Lower leg skin (tissue), 4 donors: ENCODE measurements at regions not wholly inside any gene's neighbourhood (a gene's known extent, or its start where the extent isn't known, plus 50 kb on each side); places are given as distances from the start of the nearest gene placed in this dataset.

Experiments
- DNase-seq, 2 donors: peaks; one replicate each; pipeline ENCODE4 v3.0.0-alpha.2; 2019; ENCODE audit warnings: low spot score in 2 of 2
- H3K4me3 ChIP-seq: fragments of 200-600 bp; sonication (generic); 2 replicates; pipeline ENCODE4 v1.5.1; 2017; ENCODE audit warnings: mild to moderate bottlenecking, low read depth; ENCODE audit not compliant: poor library complexity, severe bottlenecking
- POLR2A ChIP-seq, 2 donors: fragments of 450-650 bp; IDR thresholded peaks; one replicate each; pipeline ENCODE4 v1.6.1; 2016 to 2017; ENCODE audit warnings: antibody characterized with exemption in 2 of 2, mild to moderate bottlenecking in 1 of 2, moderate library complexity in 1 of 2
- WGBS, 2 donors: methylation state at CpG; one replicate each; pipeline ENCODE4 v1.1.5; 2018; 5-methylcytosine and 5-hydroxymethylcytosine counted together
- intact Hi-C: fragments of 100-400 bp; cut with DNase I; formaldehyde crosslinking; loops from one replicate; pipeline ENCODE4 v1.15.0; 2023; ENCODE audit warnings: low total_unique reads
- TF ChIP-seq, protein P1 (sequence below), 3 donors: fragments of 450-650 bp; IDR thresholded peaks; one replicate each; pipeline ENCODE4 v1.5.1; 2016; ENCODE audit warnings: antibody characterized with exemption in 3 of 3, mild to moderate bottlenecking in 3 of 3, moderate library complexity in 2 of 3

DNA sequence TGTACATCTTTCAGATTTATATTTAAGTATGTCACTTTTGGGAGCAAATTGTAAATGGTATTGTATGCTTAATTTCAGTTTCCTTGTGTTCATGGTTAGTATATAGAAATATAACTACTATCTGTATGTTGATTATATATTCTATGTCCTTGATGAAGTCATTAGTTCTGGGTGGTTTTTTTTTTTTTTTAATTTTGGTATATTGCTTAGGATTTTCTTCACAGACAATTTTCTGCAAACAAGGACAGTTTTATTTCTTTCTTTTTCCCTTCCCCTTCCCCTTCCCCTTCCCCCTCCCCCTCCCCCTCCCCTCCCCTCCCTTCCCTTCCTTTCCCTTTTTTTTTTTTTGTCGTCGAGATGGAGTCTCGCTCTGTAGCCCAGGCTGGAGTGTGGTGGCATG lies 430.0 kb downstream of the TYW1 start:
- no peak for TF ChIP-seq POLR2A (IDR thresholded peaks at IDR 0.05)
- TF ChIP-seq, protein P1, sequence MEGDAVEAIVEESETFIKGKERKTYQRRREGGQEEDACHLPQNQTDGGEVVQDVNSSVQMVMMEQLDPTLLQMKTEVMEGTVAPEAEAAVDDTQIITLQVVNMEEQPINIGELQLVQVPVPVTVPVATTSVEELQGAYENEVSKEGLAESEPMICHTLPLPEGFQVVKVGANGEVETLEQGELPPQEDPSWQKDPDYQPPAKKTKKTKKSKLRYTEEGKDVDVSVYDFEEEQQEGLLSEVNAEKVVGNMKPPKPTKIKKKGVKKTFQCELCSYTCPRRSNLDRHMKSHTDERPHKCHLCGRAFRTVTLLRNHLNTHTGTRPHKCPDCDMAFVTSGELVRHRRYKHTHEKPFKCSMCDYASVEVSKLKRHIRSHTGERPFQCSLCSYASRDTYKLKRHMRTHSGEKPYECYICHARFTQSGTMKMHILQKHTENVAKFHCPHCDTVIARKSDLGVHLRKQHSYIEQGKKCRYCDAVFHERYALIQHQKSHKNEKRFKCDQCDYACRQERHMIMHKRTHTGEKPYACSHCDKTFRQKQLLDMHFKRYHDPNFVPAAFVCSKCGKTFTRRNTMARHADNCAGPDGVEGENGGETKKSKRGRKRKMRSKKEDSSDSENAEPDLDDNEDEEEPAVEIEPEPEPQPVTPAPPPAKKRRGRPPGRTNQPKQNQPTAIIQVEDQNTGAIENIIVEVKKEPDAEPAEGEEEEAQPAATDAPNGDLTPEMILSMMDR (IDR thresholded peaks at IDR 0.05) = no peak
- H3K4me3 ChIP-seq = no peak overlapping the region
- intact Hi-C loops = no loop called here
- no peak for DNase-seq
- 58 to 81% methylated on average over 3 of the region's 3 CpGs for WGBS, 2 donors

DNA sequence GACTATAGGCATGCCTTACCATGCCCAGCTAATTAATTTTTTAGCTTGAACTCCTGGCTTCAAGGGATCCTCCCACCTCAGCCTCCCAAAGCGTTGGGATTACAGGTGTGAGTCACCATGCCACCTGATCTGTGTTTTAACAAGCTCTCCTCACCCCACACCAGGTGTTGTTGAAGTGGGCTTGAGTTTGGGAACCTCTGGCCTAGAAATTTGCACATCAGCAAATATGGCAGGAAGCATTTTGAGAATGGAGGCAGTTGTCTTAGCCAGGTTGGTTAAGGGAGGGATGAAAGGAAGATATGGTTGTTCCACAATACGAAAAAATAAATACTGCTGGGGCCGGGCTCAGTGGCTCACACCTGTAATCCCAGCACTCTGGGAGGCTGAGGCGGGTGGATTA lies 433.1 kb downstream of the TYW1 start:
- no peak overlapping the region for H3K4me3 ChIP-seq
- no peak for TF ChIP-seq POLR2A (IDR thresholded peaks at IDR 0.05)
- TF ChIP-seq, protein P1 (IDR thresholded peaks at IDR 0.05) = no peak
- no peak for DNase-seq
- intact Hi-C loops = no loop called here
- 89 to 90% methylated on average over 4 of the region's 4 CpGs for WGBS, 2 donors

DNA sequence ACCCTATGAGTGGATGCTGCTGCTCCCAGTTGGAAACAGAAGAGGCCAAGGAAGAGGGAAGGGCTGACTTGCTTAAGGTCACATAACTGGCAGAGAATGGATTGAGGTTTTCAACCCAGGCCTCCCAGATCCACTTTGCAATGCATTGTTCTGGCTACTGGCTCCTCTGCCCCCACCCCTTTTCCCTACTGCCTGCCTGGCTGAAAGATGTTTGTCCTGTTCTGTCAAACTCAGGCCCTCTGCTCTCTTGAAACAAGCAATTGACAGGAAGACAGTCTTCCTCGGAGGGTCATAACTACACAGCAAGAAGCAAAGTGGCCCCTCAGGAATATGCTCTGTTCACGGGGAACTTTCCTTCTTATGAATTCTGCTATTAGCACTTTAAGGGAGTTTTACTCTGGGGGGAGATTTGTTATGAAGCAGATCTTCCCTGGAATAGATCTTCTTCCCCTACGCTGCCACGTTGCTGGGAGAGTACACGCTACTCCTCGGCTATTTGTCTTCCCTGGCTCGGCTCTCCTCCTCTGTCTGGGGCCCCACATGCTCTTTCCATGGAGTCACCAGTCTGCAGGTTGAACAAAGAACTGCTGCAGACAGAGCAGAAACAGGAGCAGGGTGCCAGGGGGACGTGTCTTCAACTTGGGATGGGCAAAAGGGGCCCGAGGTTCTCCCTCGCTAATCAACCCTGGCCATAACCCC lies 436.1 kb downstream of the TYW1 start:
- no peak overlapping the region for H3K4me3 ChIP-seq
- no peak for DNase-seq
- intact Hi-C loops = no loop called here
- TF ChIP-seq POLR2A (IDR thresholded peaks at IDR 0.05) = no peak
- TF ChIP-seq, protein P1 (IDR thresholded peaks at IDR 0.05) = no peak
- WGBS, 2 donors = 72 to 75% methylated on average over 10 of the region's 10 CpGs

DNA sequence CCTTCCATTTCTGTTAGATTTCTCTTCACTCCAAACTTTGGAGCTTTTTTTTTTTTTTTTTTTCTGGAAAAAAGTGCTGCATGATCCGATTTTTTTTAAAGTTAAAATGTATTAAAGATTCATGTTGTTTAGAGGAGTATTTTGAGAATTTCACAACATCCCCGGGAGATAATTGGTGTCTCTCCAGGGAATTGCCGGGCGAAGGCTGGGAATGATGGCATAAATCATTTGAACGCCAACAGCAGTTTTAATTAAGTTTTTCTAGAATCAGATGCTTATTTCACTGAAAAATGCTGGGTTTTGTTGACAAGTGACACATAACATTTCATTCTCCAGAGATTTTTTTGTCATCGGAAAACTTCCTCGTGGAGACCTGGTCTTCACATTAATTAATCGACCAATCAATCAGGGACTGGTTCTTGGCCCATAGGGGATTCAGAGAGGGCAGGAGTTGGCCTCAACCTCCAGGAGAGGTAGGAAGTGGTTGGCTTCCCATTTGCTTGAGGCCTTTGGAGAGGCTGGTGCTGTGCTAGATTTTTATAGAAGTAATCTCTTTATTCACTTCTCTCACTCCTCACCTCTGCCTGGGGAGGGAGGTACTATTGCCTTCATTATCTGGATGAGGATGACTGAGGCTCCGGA lies 439.4 kb downstream of the TYW1 start:
- intact Hi-C loops = no loop called here
- 22 to 25% methylated on average over 9 of the region's 9 CpGs for WGBS, 2 donors
- TF ChIP-seq, protein P1 (IDR thresholded peaks at IDR 0.05) = no peak
- no peak for TF ChIP-seq POLR2A (IDR thresholded peaks at IDR 0.05)
- DNase-seq = no peak
- H3K4me3 ChIP-seq = no peak overlapping the region

DNA sequence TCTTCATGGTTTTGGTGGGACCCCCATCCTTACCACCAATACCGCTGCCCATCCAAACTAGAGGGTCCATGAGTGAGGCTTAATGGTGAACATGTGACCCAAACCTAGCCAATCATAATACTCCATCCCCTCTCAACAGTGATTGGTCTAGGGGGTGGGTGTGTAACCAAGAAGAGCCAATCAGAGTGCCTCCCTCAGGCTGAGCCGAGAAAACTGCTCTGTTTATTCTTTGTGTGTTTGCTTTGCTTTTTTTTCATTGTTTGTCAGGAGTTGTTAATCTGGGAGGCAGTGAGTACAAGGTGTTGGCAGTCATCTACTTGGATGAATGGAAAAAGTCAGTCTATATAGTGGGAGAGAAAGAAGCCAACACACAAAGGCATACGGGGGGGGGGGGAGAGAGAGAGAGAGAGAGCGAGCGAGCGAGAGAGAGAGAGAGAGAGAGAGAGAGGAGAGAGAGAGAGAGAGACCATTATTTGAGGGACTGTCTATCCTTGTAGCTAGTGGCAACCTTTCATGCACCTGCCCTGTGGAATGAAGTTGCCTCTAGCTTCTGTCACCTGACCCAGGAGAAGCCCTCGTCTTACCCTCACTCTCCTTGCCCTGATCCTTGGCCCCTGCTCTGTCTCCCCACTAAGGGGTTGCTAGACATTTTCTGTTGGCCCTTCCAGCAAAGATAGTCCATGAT lies 441.7 kb downstream of the TYW1 start:
- no peak overlapping the region for H3K4me3 ChIP-seq
- DNase-seq = no peak
- intact Hi-C loops = no loop called here
- 63 to 74% methylated on average over 7 of the region's 7 CpGs for WGBS, 2 donors
- TF ChIP-seq POLR2A (IDR thresholded peaks at IDR 0.05) = no peak
- TF ChIP-seq, protein P1 (IDR thresholded peaks at IDR 0.05) = no peak
